ENCODE measurements at regions not wholly inside any gene's neighbourhood (a gene's known extent, or its start where the extent isn't known, plus 50 kb on each side); places are given as distances from the start of the nearest gene placed in this dataset.

- TF ChIP-seq CTCF (IDR thresholded peaks at IDR 0.05; ENCODE audit: low read depth, low read length, poor library complexity, severe bottlenecking), result no peak
- TF ChIP-seq EZH2phosphoT487 (IDR thresholded peaks at IDR 0.05; ENCODE audit: borderline replicate concordance, low read length), result no peak
- Histone ChIP-seq H3K36me3 (ENCODE audit: control insufficient read depth, low read length) (no peaks in the 10 kb centered on the region), H3K9me3 (ENCODE audit: control insufficient read depth, insufficient read depth, low read length) (no peaks in the 10 kb centered on the region), H3F3A (ENCODE audit: control insufficient read depth, insufficient read depth) (no peaks in the 10 kb centered on the region), H3K4me1 (ENCODE audit: control insufficient read depth, low read length) (no peaks in the 10 kb centered on the region), H3K79me2 (ENCODE audit: control insufficient read depth, low read length) (no peaks in the 10 kb centered on the region), H3K27ac (ENCODE audit: low read depth, low read length) (no peak overlapping the region), H4K20me1 (ENCODE audit: control insufficient read depth, insufficient read depth, low read depth, low read length) (no peaks in the 10 kb centered on the region), H3K9me2 (replicated peaks; ENCODE audit: control insufficient read depth, low read length) (no peaks in the 10 kb centered on the region), H3K4me2 (ENCODE audit: low read length) (no peak overlapping the region), H3K4me3 (ENCODE audit: low read length) (no peak overlapping the region), H3K27me3 (ENCODE audit: control insufficient read depth, low read length) (no peaks in the 10 kb centered on the region)
Measured at GRCh38 chr15:95194746-95195145, 963.4 kb downstream of the MCTP2 start.

GRCh38 chr15:95196176-95196915, 965.0 kb downstream of the MCTP2 start:
- Histone ChIP-seq H3K9me3 (ENCODE audit: control insufficient read depth, insufficient read depth, low read length) (no peaks in the 10 kb centered on the region), H3K27me3 (ENCODE audit: control insufficient read depth, low read length) (no peaks in the 10 kb centered on the region), H3K27ac (ENCODE audit: low read depth, low read length) (no peak overlapping the region), H3K79me2 (ENCODE audit: control insufficient read depth, low read length) (no peaks in the 10 kb centered on the region), H3K4me2 (ENCODE audit: low read length) (no peak overlapping the region), H3K36me3 (ENCODE audit: control insufficient read depth, low read length) (no peaks in the 10 kb centered on the region), H3K4me3 (ENCODE audit: low read length) (no peak overlapping the region), H3K4me1 (ENCODE audit: control insufficient read depth, low read length) (no peaks in the 10 kb centered on the region), H3K9me2 (replicated peaks; ENCODE audit: control insufficient read depth, low read length) (no peaks in the 10 kb centered on the region), H3F3A (ENCODE audit: control insufficient read depth, insufficient read depth) (no peaks in the 10 kb centered on the region), H4K20me1 (ENCODE audit: control insufficient read depth, insufficient read depth, low read depth, low read length) (no peaks in the 10 kb centered on the region)
- TF ChIP-seq CTCF (IDR thresholded peaks at IDR 0.05; ENCODE audit: low read depth, low read length, poor library complexity, severe bottlenecking) (no peak), EZH2phosphoT487 (IDR thresholded peaks at IDR 0.05; ENCODE audit: borderline replicate concordance, low read length) (no peak)

DNA sequence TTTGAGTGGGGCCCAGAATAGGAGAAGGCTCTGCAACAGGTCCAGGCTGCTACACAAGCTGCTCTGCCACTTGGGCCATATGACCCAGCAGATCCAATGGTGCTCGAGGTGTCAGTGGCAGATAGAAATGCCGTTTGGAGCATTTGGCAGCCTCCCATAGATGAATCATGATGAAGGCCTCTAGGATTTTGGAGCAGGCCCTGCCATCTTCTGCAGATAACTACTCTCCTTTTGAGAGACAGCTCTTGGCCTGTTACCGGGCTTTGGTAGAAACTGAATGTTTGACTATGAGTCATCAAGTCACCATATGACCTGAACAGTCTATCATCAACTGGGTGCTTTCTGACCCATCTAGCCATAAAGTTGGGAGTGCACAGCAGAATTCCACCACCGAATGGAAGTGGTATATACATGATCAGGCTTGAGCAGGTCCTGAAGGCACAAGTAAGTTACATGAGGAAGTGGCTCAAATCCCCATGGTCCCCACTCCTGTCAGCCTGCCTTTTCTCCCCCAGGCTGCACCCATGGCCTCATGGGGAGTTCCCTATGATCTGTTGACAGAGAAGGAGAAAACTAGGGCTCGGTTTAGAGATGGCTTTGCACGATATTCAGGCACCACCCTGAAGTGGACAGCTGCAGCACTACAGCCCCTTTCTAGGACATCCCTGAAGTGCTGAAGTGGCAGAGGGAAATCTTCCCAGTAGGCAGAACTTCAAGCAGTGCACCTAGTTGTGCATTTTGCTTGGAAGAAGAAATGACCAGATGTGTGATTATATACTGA, 971.4 kb downstream of the MCTP2 start:
- H3K27me3 ChIP-seq (ENCODE audit: control insufficient read depth, low read length), result no peaks in the 10 kb centered on the region
- H4K20me1 ChIP-seq (ENCODE audit: control insufficient read depth, insufficient read depth, low read depth, low read length), result no peaks in the 10 kb centered on the region
- no peak overlapping the region for H3K4me3 ChIP-seq (ENCODE audit: low read length)
- H3K79me2 ChIP-seq (ENCODE audit: control insufficient read depth, low read length), result no peaks in the 10 kb centered on the region
- TF ChIP-seq EZH2phosphoT487 (IDR thresholded peaks at IDR 0.05; ENCODE audit: borderline replicate concordance, low read length) (no peak), CTCF (IDR thresholded peaks at IDR 0.05; ENCODE audit: low read depth, low read length, poor library complexity, severe bottlenecking) (no peak)
- no peak overlapping the region for H3K27ac ChIP-seq (ENCODE audit: low read depth, low read length)
- H3K4me1 ChIP-seq (ENCODE audit: control insufficient read depth, low read length), result no peaks in the 10 kb centered on the region
- H3K9me2 ChIP-seq (replicated peaks; ENCODE audit: control insufficient read depth, low read length), result no peaks in the 10 kb centered on the region
- no peaks in the 10 kb centered on the region for H3K36me3 ChIP-seq (ENCODE audit: control insufficient read depth, low read length)
- no peak overlapping the region for H3K4me2 ChIP-seq (ENCODE audit: low read length)
- no peaks in the 10 kb centered on the region; the same call in 1 of the 2 replicates for H3K9me3 ChIP-seq (ENCODE audit: control insufficient read depth, insufficient read depth, low read length)
- no peaks in the 10 kb centered on the region for H3F3A ChIP-seq (ENCODE audit: control insufficient read depth, insufficient read depth)

All from DOHH2 (cell line).